ENCODE measurements at regions not wholly inside any gene's neighbourhood (a gene's known extent, or its start where the extent isn't known, plus 50 kb on each side); places are given as distances from the start of the nearest gene placed in this dataset.

DNA sequence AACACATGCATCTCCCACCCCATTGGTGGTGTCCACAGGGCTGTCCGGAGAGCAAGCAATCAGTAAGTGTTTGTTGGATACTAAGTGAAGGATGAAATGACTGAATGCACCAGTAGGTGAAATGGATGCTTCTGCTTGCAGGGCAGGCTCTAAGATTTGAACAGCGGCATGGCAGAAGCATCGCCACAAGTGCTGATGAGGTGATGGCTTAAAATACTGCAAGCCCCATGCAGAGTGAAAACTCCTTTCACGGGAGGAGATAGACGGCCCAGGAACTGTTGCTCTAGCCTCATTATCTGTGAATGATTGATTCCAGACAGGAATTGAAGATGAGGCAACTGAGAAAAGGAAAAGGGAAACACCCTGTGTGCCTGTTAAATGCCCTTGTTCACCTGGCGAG, 158.9 kb downstream of the LY86 start:
- TF ChIP-seq CTCF (IDR thresholded peaks at IDR 0.05) (no peak), POLR2A (IDR thresholded peaks at IDR 0.05) (no peak)

Measured in stomach (tissue), 4 donors.